DND-41 (cell line): ENCODE measurements at regions not wholly inside any gene's neighbourhood (a gene's known extent, or its start where the extent isn't known, plus 50 kb on each side); places are given as distances from the start of the nearest gene placed in this dataset.

Source experiments
- ATAC-seq: fragments of 200-7000 bp; cut with Tn5 transposase; 3 replicates; pipeline ENCODE4 v1.9.1; 2021; ENCODE audit warnings: low read depth; ENCODE audit not compliant: insufficient read depth
- DNase-seq: peaks from one replicate; pipeline ENCODE4 v3.0.0-alpha.2; 2020
- H2AFZ ChIP-seq: 2 replicates; pipeline ENCODE4 v1.6.0; 2012; ENCODE audit warnings: low read depth, low read length
- H3K27ac ChIP-seq: 2 replicates; pipeline ENCODE4 v1.5.1; 2012; ENCODE audit warnings: low read length, inconsistent platforms
- H3K27me3 ChIP-seq: fragments of 200-600 bp; sonication (generic); 2 replicates; pipeline ENCODE4 v1.6.0; 2012; ENCODE audit warnings: low read length, mild to moderate bottlenecking, inconsistent platforms; ENCODE audit not compliant: insufficient read depth, poor library complexity
- H3K36me3 ChIP-seq: 2 replicates; pipeline ENCODE4 v1.5.1; 2012; ENCODE audit warnings: low read length, inconsistent platforms; ENCODE audit not compliant: insufficient read depth
- H3K4me1 ChIP-seq: 2 replicates; pipeline ENCODE4 v1.5.1; 2012; ENCODE audit warnings: mild to moderate bottlenecking, low read length; ENCODE audit not compliant: insufficient read depth
- H3K4me2 ChIP-seq: 2 replicates; pipeline ENCODE4 v1.6.0; 2012; ENCODE audit warnings: mild to moderate bottlenecking, moderate library complexity, low read length, inconsistent platforms; ENCODE audit not compliant: insufficient read depth
- H3K4me3 ChIP-seq, 2 experiments: fragments of 200-600 bp in 1 of 2; shearing (Covaris generic) in 1 of 2; 2 replicates each; pipeline ENCODE4 v1.5.1; 2012 to 2016; ENCODE audit warnings: inconsistent platforms in 2 of 2, low read length in 2 of 2, mild to moderate bottlenecking in 2 of 2, low read depth in 1 of 2, moderate library complexity in 1 of 2
- H3K79me2 ChIP-seq: 2 replicates; pipeline ENCODE4 v1.6.0; 2012; ENCODE audit warnings: low read length, inconsistent platforms; ENCODE audit not compliant: insufficient read depth
- H3K9ac ChIP-seq: 2 replicates; pipeline ENCODE4 v1.6.0; 2012; ENCODE audit warnings: low read depth, mild to moderate bottlenecking, inconsistent platforms, low read length, moderate library complexity
- H3K9me3 ChIP-seq: 2 replicates; pipeline ENCODE4 v1.5.1; 2012; ENCODE audit warnings: low read length, moderate library complexity, mild to moderate bottlenecking, inconsistent platforms; ENCODE audit not compliant: insufficient read depth, severe bottlenecking
- H4K20me1 ChIP-seq: 2 replicates; pipeline ENCODE4 v1.6.0; 2012; ENCODE audit warnings: low read length; ENCODE audit not compliant: insufficient read depth
- CTCF ChIP-seq: IDR thresholded peaks from 2 replicates; pipeline ENCODE4 v1.5.1; 2012; ENCODE audit warnings: borderline replicate concordance, low read length, moderate library complexity, mild to moderate bottlenecking; ENCODE audit not compliant: poor library complexity, severe bottlenecking; ENCODE audit errors: extremely low read depth
- EZH2 ChIP-seq: IDR thresholded peaks from 3 replicates; pipeline ENCODE4 v1.6.1; 2012; ENCODE audit warnings: borderline replicate concordance, low read depth, mild to moderate bottlenecking, moderate library complexity, low read length, inconsistent platforms; ENCODE audit not compliant: severe bottlenecking

- Histone ChIP-seq H2AFZ (peak overlapping the region; percentile 2; the same call in 1 of the 2 replicates), H3K27ac (peak overlapping the region; percentile 67), H3K9ac (peak overlapping the region; percentile 6; the same call in 1 of the 2 replicates), H3K27me3 (no peaks in the 10 kb centered on the region), H4K20me1 (no peaks in the 10 kb centered on the region), H3K9me3 (no peaks in the 10 kb centered on the region), H3K36me3 (no peaks in the 10 kb centered on the region), H3K79me2 (no peaks in the 10 kb centered on the region), H3K4me1 (peaks cover 58% of the 10 kb centered on the region), H3K4me2 (no peak overlapping the region), H3K4me3 (no peak overlapping the region)
- TF ChIP-seq EZH2, result no peak
- TF ChIP-seq CTCF, result no peak
- ATAC-seq, result no peak
- DNase-seq, result no peak
These were observed 128.7 kb downstream of the LY86 start for GRCh38 chr6:6716998-6717763.

GRCh38 chr6:6717953-6718352, 129.4 kb downstream of the LY86 start:
- H3K4me2 ChIP-seq, result peak overlapping the region; percentile 18
- no peak overlapping the region for H3K4me3 ChIP-seq
- ATAC-seq, result peak; percentile 70
- peak; percentile 68 for DNase-seq
- no peaks in the 10 kb centered on the region for H4K20me1 ChIP-seq
- no peaks in the 10 kb centered on the region for H3K9me3 ChIP-seq
- peak overlapping the region; percentile 24 for H3K9ac ChIP-seq
- H3K79me2 ChIP-seq, result no peaks in the 10 kb centered on the region
- H2AFZ ChIP-seq, result peak overlapping the region; percentile 73
- H3K27me3 ChIP-seq, result no peaks in the 10 kb centered on the region
- no peak for TF ChIP-seq CTCF
- no peak for TF ChIP-seq EZH2
- H3K4me1 ChIP-seq, result peaks cover 52% of the 10 kb centered on the region
- H3K36me3 ChIP-seq, result no peaks in the 10 kb centered on the region
- peak overlapping the region; percentile 84 for H3K27ac ChIP-seq

- Histone ChIP-seq H3K4me1 (peaks cover 51% of the 10 kb centered on the region), H3K4me2 (no peak overlapping the region), H3K9ac (no peak overlapping the region), H3K27me3 (no peaks in the 10 kb centered on the region), H2AFZ (no peak overlapping the region; the same call in 1 of the 2 replicates), H3K4me3 (no peak overlapping the region), H3K27ac (no peak overlapping the region), H3K36me3 (no peaks in the 10 kb centered on the region), H4K20me1 (no peaks in the 10 kb centered on the region), H3K9me3 (no peaks in the 10 kb centered on the region), H3K79me2 (no peaks in the 10 kb centered on the region)
- TF ChIP-seq EZH2, result no peak
- TF ChIP-seq CTCF, result no peak
- ATAC-seq, result no peak
- no peak for DNase-seq
These were observed 133.1 kb downstream of the LY86 start for GRCh38 chr6:6721606-6722005.
